Liver (tissue), 8 donors: ENCODE measurements at regions not wholly inside any gene's neighbourhood (a gene's known extent, or its start where the extent isn't known, plus 50 kb on each side); places are given as distances from the start of the nearest gene placed in this dataset.
"Not testable (repeated sequence)": the region's sequence is repeated elsewhere in the genome, so short reads cannot be mapped to it uniquely, and the experiment has no call there.

ENCODE experiments used
- DNase-seq: peaks from one replicate; pipeline ENCODE4 v3.0.0-alpha.2; 2017; ENCODE audit warnings: low spot score
- H3K27ac ChIP-seq, 2 donors: one replicate each; pipeline ENCODE4 v1.7.0; 2013; ENCODE audit warnings: inconsistent platforms in 2 of 2, low read length in 2 of 2, control low read depth in 1 of 2, low read depth in 1 of 2, mild to moderate bottlenecking in 1 of 2
- H3K27me3 ChIP-seq, 4 donors: one replicate each; pipeline versions ENCODE4 v1.6.1 to v1.7.0; 2013; ENCODE audit warnings: low read length in 3 of 4, inconsistent platforms in 1 of 4, mild to moderate bottlenecking in 1 of 4, moderate library complexity in 1 of 4; ENCODE audit not compliant: control insufficient read depth in 4 of 4, insufficient read depth in 4 of 4
- H3K36me3 ChIP-seq, 4 donors: one replicate each; pipeline versions ENCODE4 v1.6.1 to v1.7.0; 2013; ENCODE audit warnings: low read length in 3 of 4, mild to moderate bottlenecking in 3 of 4, low read depth in 1 of 4, moderate library complexity in 1 of 4; ENCODE audit not compliant: control insufficient read depth in 4 of 4, insufficient read depth in 3 of 4
- H3K4me1 ChIP-seq, 4 donors: one replicate each; pipeline versions ENCODE4 v1.6.1 to v1.7.0; 2013; ENCODE audit warnings: low read length in 3 of 4, mild to moderate bottlenecking in 3 of 4, moderate library complexity in 1 of 4; ENCODE audit not compliant: control insufficient read depth in 4 of 4, insufficient read depth in 4 of 4
- H3K4me3 ChIP-seq, 3 donors: one replicate each; pipeline versions ENCODE4 v1.6.1 to v1.7.0; 2013; ENCODE audit warnings: low read length in 3 of 3, control low read depth in 1 of 3, low read depth in 1 of 3, mild to moderate bottlenecking in 1 of 3
- H3K9ac ChIP-seq, 2 donors: one replicate each; pipeline ENCODE4 v1.7.0; 2013; ENCODE audit warnings: low read length in 2 of 2, mild to moderate bottlenecking in 2 of 2, moderate library complexity in 2 of 2, control low read depth in 1 of 2, low read depth in 1 of 2
- H3K9me3 ChIP-seq, 4 donors: one replicate each; pipeline versions ENCODE4 v1.6.1 to v1.7.0; 2013; ENCODE audit warnings: low read length in 3 of 4; ENCODE audit not compliant: control insufficient read depth in 4 of 4
- ATF3 ChIP-seq: IDR thresholded peaks from 2 replicates; pipeline ENCODE4 v1.6.1; 2016; ENCODE audit warnings: antibody characterized with exemption
- CTCF ChIP-seq: fragments of 150-350 bp; IDR thresholded peaks from 2 replicates; pipeline ENCODE4 v1.5.1; 2017; ENCODE audit warnings: improper control_type of control experiment, low read depth, low read length; ENCODE audit not compliant: missing input control
- EGR1 ChIP-seq, 2 donors: IDR thresholded peaks; 2 replicates each; pipeline ENCODE4 v1.6.1; 2016 to 2018; ENCODE audit warnings: antibody characterized with exemption in 2 of 2, low read depth in 2 of 2
- FOXA1 ChIP-seq: IDR thresholded peaks from 2 replicates; pipeline ENCODE4 v1.6.1; 2016; ENCODE audit warnings: antibody characterized with exemption
- HNF4A ChIP-seq, 2 donors: conservative IDR thresholded peaks; 2 replicates each; pipeline ENCODE4 v1.6.1; 2016; ENCODE audit warnings: antibody characterized with exemption in 2 of 2, mild to moderate bottlenecking in 2 of 2
- JUND ChIP-seq, 2 donors: IDR thresholded peaks; 2 replicates each; pipeline ENCODE4 v1.6.1; 2016; ENCODE audit warnings: antibody characterized with exemption in 2 of 2
- MAX ChIP-seq: IDR thresholded peaks from 2 replicates; pipeline ENCODE4 v1.6.1; 2016; ENCODE audit warnings: antibody characterized with exemption
- NR2F2 ChIP-seq: IDR thresholded peaks from 2 replicates; pipeline ENCODE4 v1.6.1; 2016; ENCODE audit warnings: antibody characterized with exemption
- REST ChIP-seq: IDR thresholded peaks from 2 replicates; pipeline ENCODE4 v1.6.1; 2016; ENCODE audit warnings: antibody characterized with exemption, mild to moderate bottlenecking
- SP1 ChIP-seq: IDR thresholded peaks from 2 replicates; pipeline ENCODE4 v1.6.1; 2018; ENCODE audit warnings: antibody characterized with exemption, mild to moderate bottlenecking
- ZBTB33 ChIP-seq: IDR thresholded peaks from 2 replicates; pipeline ENCODE4 v1.6.1; 2016; ENCODE audit warnings: antibody characterized with exemption
- WGBS: extraction: QIAGEN DNeasy Blood & Tissue Kit; methylation state at CpG from one replicate; pipeline ENCODE4 v1.1.7; 2013; 5-methylcytosine and 5-hydroxymethylcytosine counted together
- donor health status: healthy.
- donor health status: healthy.
- donor health status: healthy.
- donor health status: healthy.
- donor health status: healthy.

- H3K27ac ChIP-seq = no peak overlapping the region
- no peaks in the 10 kb centered on the region for H3K4me1 ChIP-seq
- H3K9me3 ChIP-seq = no peaks in the 10 kb centered on the region
- no peak for DNase-seq
- no peak for TF ChIP-seq NR2F2
- TF ChIP-seq MAX = no peak
- TF ChIP-seq EGR1 (IDR thresholded peaks at IDR 0.05; ENCODE audit: low read depth in 2 of 2) = no peak
- no peak for TF ChIP-seq HNF4A (conservative IDR thresholded peaks at IDR 0.05)
- no peak overlapping the region for H3K9ac ChIP-seq
- H3K4me3 ChIP-seq = no peak overlapping the region
- no peaks in the 10 kb centered on the region for H3K27me3 ChIP-seq
- no peaks in the 10 kb centered on the region for H3K36me3 ChIP-seq
Measured at GRCh38 chr11:38612701-38613100, 2014.7 kb upstream of the RAG2 start.

GRCh38 chr11:38601371-38601770, 2003.3 kb upstream of the RAG2 start:
- H3K27ac ChIP-seq, H3K27me3 ChIP-seq, H3K4me1 ChIP-seq, H3K9me3 ChIP-seq, H3K4me3 ChIP-seq, DNase-seq, H3K36me3 ChIP-seq, H3K9ac ChIP-seq: not testable (repeated sequence)
- WGBS = 62% methylated on average over 2 of the region's 2 CpGs

- Histone ChIP-seq H3K4me1 (no peaks in the 10 kb centered on the region), H3K27me3 (no peaks in the 10 kb centered on the region), H3K9ac (no peak overlapping the region), H3K9me3 (no peaks in the 10 kb centered on the region), H3K36me3 (no peaks in the 10 kb centered on the region), H3K4me3 (no peak overlapping the region), H3K27ac (no peak overlapping the region)
- no peak for DNase-seq
- no peak for TF ChIP-seq ATF3
- TF ChIP-seq CTCF = no peak
- TF ChIP-seq SP1 = no peak
- no peak for TF ChIP-seq JUND (IDR thresholded peaks at IDR 0.05)
- TF ChIP-seq REST = no peak
- no peak for TF ChIP-seq FOXA1
- no peak for TF ChIP-seq ZBTB33
- WGBS = 66% methylated on average over 6 of the region's 6 CpGs
Measured at GRCh38 chr11:38598418-38598817, 2000.4 kb upstream of the RAG2 start.

GRCh38 chr11:38595359-38596016, 1997.5 kb upstream of the RAG2 start:
- H3K4me1 ChIP-seq, H3K27me3 ChIP-seq, H3K4me3 ChIP-seq, H3K9me3 ChIP-seq, DNase-seq, H3K36me3 ChIP-seq, H3K9ac ChIP-seq, H3K27ac ChIP-seq: not testable (repeated sequence)
- 85% methylated on average over 13 of the region's 13 CpGs for WGBS
